GM18517 (cell line): ENCODE measurements at regions not wholly inside any gene's neighbourhood (a gene's known extent, or its start where the extent isn't known, plus 50 kb on each side); places are given as distances from the start of the nearest gene placed in this dataset.

Experiments used
- ATAC-seq: cut with Tn5 transposase; IDR thresholded peaks from one replicate; pipeline ENCODE4 v1.9.1; 2021; ENCODE audit warnings: mild to moderate bottlenecking, moderate library complexity; ENCODE audit not compliant: unreplicated experiment

- ATAC-seq = no peak
These were observed 1362.8 kb downstream of the ROBO2 start for GRCh38 chr3:78402720-78403119.

GRCh38 chr3:78405745-78406144, 1362.1 kb downstream of the ROBO1 start:
- no peak for ATAC-seq

- ATAC-seq = no peak
These were observed 1361.4 kb downstream of the ROBO1 start for GRCh38 chr3:78406396-78406795.

GRCh38 chr3:78410077-78410476, 1357.7 kb downstream of the ROBO1 start:
- no peak for ATAC-seq

- ATAC-seq = no peak
These were observed 1353.5 kb downstream of the ROBO1 start for GRCh38 chr3:78414261-78414660.

GRCh38 chr3:78420611-78421010, 1347.2 kb downstream of the ROBO1 start:
- no peak for ATAC-seq

- ATAC-seq = no peak
These were observed 1346.4 kb downstream of the ROBO1 start for GRCh38 chr3:78421247-78421966.

- ATAC-seq = no peak
These were observed 1343.1 kb downstream of the ROBO1 start for GRCh38 chr3:78424656-78425055.

GRCh38 chr3:78426454-78426853, 1341.3 kb downstream of the ROBO1 start:
- no peak for ATAC-seq

GRCh38 chr3:78427303-78427702, 1340.5 kb downstream of the ROBO1 start:
- no peak for ATAC-seq

GRCh38 chr3:78430741-78431140, 1337.1 kb downstream of the ROBO1 start:
- no peak for ATAC-seq

- no peak for ATAC-seq
These were observed 1333.0 kb downstream of the ROBO1 start for GRCh38 chr3:78434801-78435200.

GRCh38 chr3:78455166-78455565, 1312.6 kb downstream of the ROBO1 start:
- ATAC-seq = no peak

- ATAC-seq = no peak
These were observed 1311.9 kb downstream of the ROBO1 start for GRCh38 chr3:78455712-78456433.

- no peak for ATAC-seq
These were observed 1308.0 kb downstream of the ROBO1 start for GRCh38 chr3:78459796-78460195.

- ATAC-seq = no peak
These were observed 1305.8 kb downstream of the ROBO1 start for GRCh38 chr3:78462021-78462420.

- ATAC-seq = no peak
These were observed 1291.7 kb downstream of the ROBO1 start for GRCh38 chr3:78476076-78476475.

GRCh38 chr3:78481050-78481449, 1286.7 kb downstream of the ROBO1 start:
- no peak for ATAC-seq

- no peak for ATAC-seq
These were observed 1284.7 kb downstream of the ROBO1 start for GRCh38 chr3:78483090-78483489.

GRCh38 chr3:78494851-78495250, 1272.9 kb downstream of the ROBO1 start:
- no peak for ATAC-seq

- ATAC-seq = no peak
These were observed 1272.5 kb downstream of the ROBO1 start for GRCh38 chr3:78495301-78495700.

- no peak for ATAC-seq
These were observed 1271.3 kb downstream of the ROBO1 start for GRCh38 chr3:78496501-78496900.
